HG03175 (cell line): ENCODE measurements at regions not wholly inside any gene's neighbourhood (a gene's known extent, or its start where the extent isn't known, plus 50 kb on each side); places are given as distances from the start of the nearest gene placed in this dataset.

ENCODE experiments used
- ATAC-seq: cut with Tn5 transposase; IDR thresholded peaks from one replicate; pipeline ENCODE4 v1.9.1; 2021; ENCODE audit warnings: mild to moderate bottlenecking, moderate library complexity; ENCODE audit not compliant: unreplicated experiment

DNA sequence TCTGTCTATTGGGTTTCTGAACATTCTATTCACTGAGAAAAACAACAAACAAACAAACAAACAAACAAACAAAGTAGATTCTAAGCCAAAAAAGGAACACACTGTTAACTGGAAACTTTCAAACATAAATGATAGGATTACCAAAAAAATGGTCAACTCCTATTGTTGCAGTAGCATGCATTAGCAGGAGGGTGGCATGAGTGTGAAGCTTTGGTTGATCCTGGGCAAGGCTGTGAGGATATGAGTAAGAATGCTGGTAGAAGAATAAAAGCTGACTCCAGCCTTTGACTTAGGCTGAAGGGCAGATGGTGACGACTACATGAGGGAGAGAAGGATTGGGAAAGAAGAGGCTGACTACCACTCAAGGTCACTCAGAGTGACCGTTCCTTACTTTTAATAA, 810.3 kb downstream of the VGLL3 start:
- no peak for ATAC-seq

DNA sequence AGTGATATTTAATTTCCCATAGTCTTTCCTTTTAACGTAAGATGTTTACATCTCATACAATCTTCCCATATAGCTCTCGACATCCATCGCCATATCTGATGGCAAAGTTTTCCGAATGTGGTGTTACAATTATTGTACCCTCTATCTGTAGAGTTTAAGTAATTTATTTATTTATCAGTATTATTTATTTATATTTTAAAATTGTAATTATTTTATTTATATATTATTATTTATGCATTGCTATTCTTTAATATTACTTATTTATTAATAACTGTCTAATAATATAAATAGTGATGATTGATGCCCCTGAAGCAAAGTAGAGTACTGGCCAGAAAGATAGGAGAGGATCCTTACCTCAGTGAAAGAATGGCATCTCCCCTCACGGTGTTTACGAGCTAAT, 812.9 kb downstream of the VGLL3 start:
- ATAC-seq: no peak

DNA sequence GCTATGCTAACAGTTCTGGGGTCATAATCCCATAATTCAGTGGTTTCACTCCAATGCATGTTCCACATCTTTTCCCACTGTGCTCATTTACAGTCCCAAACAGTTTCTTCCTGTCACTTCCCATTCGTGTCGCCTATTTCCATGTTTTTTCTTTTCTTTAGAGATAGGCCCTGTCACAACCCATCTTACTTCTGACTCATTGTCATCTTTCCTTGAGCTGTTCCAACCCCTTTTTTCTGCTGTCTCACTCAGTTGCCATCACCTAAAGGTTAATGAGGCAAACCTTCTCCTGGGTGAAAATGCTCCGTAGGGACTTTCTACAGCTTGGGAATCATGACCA, 814.5 kb downstream of the VGLL3 start:
- no peak for ATAC-seq

DNA sequence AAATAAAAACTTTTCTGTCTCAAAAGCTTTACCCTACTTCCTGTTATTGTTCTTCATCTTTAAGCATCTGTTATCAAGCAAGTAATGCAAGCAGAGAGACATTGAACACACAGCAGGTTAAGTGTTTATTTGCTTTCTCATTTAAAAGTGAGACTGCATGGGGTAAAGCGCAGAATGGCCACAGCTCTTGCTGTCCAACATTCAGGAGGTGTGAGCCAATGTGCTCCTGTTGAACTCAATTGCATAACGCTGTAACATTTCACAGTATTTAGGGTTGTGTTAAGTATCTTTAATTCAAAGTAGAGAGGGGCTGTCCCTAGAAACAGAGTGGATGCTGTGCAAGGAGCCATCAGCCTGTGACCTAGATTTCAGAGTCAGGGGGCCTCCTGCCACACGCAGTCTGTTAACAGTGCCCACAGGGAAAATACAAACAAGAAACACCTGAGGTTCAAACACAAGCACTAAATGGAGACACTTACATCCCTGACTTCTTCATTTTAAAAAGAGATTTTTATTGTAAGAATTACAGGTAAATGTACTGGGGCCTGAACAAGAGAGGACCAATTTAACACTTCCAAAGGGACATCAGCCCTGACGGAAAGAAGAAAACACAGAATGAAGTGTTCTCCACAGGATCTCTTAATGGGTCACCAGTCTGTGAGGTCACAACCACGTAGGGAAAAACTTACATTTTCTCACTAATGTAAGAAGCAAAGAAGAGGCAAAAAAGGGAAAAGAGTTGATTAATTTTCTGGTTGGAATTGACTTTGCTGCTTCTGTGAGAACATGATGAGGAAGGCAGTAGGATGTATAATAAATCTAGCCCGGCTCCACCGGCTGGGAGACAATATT, 815.1 kb downstream of the VGLL3 start:
- no peak for ATAC-seq

GRCh38 chr3:86175051-86175536, 815.9 kb downstream of the VGLL3 start:
- ATAC-seq: no peak

- no peak for ATAC-seq
These were observed 817.5 kb downstream of the VGLL3 start for GRCh38 chr3:86173401-86173800.

- ATAC-seq: no peak
These were observed 822.4 kb downstream of the VGLL3 start for GRCh38 chr3:86168512-86168911.

DNA sequence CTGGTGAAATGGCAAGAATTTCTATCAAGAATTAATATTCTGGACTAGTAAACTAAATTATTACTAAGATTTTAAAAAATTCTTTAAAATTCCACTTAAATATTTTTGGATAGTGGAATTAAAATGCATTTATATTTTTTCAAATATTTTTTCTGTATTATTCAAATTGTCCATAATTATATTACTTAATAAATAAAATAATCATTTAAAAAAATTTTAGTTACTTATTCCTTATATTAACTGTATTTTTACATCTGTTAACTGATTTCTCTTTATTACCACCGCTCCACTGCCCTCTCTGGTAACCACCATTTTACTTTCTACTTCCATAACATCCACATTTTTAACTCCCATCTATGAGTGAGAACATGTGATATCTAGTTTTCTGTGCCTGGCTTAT, 828.4 kb downstream of the VGLL3 start:
- no peak for ATAC-seq

GRCh38 chr3:86161493-86161892, 829.5 kb downstream of the VGLL3 start:
- no peak for ATAC-seq

GRCh38 chr3:86152620-86153019, 838.3 kb downstream of the VGLL3 start:
- no peak for ATAC-seq

DNA sequence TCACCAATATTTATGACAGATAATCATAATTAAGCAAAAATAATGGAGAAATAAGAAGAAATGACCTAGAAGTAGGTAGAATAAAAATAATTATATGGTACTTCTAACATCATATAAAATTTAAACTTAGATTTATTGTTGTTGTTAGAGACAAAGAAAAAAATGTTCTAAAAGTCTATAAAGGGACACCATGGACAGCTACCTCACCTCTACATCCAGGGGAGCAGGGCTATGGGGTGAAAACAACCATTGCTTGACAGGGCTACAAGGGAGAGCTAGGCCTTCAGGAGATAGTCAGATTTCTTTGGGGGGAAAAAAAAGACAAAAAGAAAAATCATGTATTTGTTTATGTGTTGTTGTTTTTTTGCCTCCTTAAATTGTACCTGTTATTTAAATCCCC, 841.9 kb downstream of the VGLL3 start:
- ATAC-seq: no peak

DNA sequence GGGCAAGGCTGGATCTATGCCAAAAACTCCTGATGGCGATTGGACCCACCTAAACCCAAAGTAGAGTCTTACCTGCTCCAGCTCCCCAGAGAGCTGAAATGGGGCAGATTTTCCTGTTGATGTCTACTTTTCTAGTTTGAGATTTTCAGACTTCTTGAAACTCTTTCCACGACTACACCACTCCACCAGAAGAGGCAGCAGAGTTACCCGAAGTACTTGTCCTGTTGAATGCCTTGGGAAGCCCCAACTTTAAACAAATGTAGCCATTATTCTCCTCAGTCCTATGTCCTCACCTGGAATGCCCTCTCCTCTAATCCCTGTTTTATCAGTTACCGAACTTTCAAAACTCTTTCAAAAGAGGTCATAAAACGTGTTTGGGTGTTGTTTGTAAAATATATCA, 843.8 kb downstream of the VGLL3 start:
- no peak for ATAC-seq

DNA sequence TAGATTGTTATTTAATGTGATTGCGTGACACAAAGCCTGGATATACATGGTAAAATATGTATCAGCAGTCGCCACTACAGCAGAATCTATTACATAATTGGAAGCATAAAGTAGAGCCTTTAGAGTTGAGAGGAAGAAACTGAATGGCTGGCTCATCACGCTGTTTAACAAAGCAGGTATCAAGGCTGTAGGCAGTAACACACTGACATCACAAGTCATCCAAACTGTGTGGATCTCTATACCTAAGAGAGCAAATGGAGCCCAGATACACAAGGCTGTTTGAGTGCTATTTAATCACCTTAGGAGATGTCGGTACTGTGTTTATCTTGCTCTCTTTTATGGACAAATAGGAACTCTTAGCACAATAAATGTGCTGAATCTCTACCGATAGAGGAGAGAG, 864.4 kb downstream of the VGLL3 start:
- no peak for ATAC-seq
